Spleen (tissue), 7 donors: ENCODE measurements at regions not wholly inside any gene's neighbourhood (a gene's known extent, or its start where the extent isn't known, plus 50 kb on each side); places are given as distances from the start of the nearest gene placed in this dataset.

Source experiments
- CTCF ChIP-seq, 11 experiments: fragments of 200-600 bp in 7 of 11; fragments of 450-650 bp in 4 of 11; sonication (generic) in 4 of 11; IDR thresholded peaks in 8 of 11; conservative IDR thresholded peaks in 3 of 11; 1 replicate in 7 of 11; 2 replicates in 4 of 11; pipeline versions ENCODE4 v1.4.0 to v1.8.0; 2016 to 2021; ENCODE audit warnings: antibody characterized with exemption in 11 of 11, inconsistent platforms in 4 of 11, mild to moderate bottlenecking in 1 of 11
- POLR2A ChIP-seq, 3 donors: fragments of 450-650 bp; IDR thresholded peaks; one replicate each; pipeline ENCODE4 v1.5.1; 2017; ENCODE audit warnings: antibody characterized with exemption in 3 of 3, mild to moderate bottlenecking in 1 of 3
- POLR2AphosphoS5 ChIP-seq, 3 donors: sonication (generic); formaldehyde crosslinking; IDR thresholded peaks; one replicate each; pipeline ENCODE4 v1.5.1; 2017; ENCODE audit warnings: antibody characterized with exemption in 3 of 3
- donor health status: DM: no; HTN: no; CAD: no; lungs with moderate emphysema.
- donor health status: DM: no; HTN: no; CAD: no.
- donor health status: DM: no; HTN: no; CAD: no.

GRCh38 chr1:208731981-208732821 is 488.0 kb upstream of the PLXNA2 start:
- no peak for TF ChIP-seq CTCF (IDR thresholded peaks at IDR 0.05 in 8 of 11, conservative IDR thresholded peaks at IDR 0.05 in 3 of 11)
- TF ChIP-seq POLR2A (IDR thresholded peaks at IDR 0.05): no peak
- TF ChIP-seq POLR2AphosphoS5 (IDR thresholded peaks at IDR 0.05): no peak
